ENCODE measurements at regions not wholly inside any gene's neighbourhood (a gene's known extent, or its start where the extent isn't known, plus 50 kb on each side); places are given as distances from the start of the nearest gene placed in this dataset.
"Not testable (repeated sequence)": the region's sequence is repeated elsewhere in the genome, so short reads cannot be mapped to it uniquely, and the experiment has no call there.

DNA sequence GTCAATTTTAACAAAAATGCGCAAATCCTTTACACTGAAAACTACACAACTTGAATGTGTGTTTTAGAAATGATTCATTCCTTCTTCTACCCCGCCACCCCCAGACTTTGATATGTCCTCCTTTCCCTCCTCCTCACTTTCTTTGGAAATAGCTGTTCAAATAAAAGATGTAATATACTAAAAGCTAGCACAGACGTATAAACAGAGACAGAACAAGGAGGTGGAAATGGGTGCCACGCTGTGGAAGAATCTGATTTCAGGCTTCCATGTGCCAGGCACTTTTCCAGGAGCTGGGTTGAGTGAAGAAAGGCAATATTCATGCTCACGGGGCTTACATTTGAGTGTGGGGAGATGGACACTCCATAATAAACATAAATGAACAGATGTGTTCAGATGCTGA, 246.6 kb downstream of the ZNF92 start:
- DNase-seq (ENCODE audit: low read depth in 2 of 2) = not testable (repeated sequence)

DNA sequence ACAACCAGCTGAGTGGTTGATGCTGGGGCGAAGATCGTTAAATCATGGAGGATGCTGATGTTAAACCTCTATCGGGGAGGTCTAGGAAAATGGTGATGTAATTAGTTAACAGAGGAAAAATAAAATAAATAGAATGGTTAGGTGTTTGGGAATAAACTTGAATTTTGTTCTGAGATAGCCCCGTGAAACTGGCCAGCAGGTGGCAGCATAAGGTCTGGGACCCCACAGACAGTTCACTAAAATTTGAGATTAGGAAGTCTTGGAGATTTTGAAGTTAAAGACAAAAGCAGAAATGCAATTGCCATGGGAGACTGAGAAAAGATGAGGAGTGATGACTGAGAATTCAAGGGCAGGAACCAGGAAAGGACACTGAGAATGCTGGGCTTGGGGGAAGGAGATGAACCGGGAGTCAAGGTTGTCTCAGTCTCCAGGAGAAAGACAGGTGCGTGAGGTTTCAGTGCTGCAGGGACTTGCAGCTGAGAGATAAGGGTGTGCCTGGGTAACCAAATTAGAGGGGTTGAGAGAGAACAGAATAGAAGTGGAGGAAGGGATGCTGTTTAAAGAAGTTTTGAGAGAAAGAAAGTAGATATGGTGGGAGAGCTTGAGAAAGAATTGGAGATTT, 248.0 kb downstream of the ZNF92 start:
- DNase-seq (ENCODE audit: low read depth in 2 of 2) = not testable (repeated sequence)

DNA sequence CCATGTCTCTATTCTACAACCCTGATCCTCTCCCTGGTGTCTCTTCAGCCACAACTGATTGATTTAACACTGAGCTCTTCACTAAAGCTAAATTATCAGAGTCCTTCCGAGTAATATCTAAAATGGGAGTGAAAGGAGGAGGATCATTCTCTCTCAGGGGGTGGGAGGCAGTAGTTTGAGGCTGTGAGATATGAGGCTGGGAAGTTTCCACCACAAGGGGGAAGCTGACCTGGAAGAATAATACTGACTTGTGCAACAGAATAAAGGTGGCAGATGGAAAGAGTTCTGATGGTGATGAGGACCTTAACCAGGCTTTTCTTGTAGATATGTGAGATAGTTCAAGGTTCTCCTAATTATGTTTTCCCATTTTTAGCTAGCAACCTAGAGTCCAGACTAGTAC, 241.6 kb upstream of the VKORC1L1 start:
- DNase-seq (ENCODE audit: low read depth in 2 of 2) = not testable (repeated sequence)

DNA sequence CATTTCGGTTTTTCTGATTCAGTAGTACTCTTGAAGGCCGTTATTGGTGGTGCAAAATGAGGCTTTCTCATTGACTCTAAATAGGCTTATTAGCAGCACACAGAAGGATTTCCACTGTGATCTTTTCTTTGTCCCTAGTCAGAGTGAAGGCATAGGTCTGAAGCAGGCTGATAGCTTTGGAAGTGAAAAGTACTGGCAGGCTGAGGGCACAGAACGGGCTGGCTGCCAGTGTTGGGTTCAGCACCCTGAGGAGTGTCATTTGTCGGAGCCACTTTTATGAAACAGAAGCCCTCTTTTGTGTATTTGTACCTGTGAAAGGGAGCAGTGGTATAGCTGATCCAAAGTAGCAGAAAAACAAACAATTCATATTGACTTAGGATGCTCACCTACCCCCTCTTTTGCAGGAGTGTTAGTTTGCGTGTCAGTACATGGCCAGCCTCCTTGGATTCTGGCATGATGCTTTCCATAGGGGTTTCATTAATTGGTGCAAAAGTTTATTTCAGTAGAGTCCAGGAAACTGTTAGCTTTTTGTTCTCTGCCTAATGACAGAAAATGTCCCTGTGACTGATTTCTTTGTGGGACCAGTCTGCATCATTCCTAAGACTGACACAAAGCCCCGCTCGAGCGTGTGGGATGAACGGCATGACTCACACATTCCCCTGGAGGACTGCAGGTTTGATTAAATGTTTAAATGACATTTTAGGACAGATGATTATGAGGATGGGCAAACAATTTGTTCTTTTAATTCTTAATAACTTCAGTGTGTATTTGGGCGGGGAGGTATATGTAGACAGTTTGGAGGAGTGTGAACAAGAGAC, 239.1 kb upstream of the VKORC1L1 start:
- not testable (repeated sequence) for DNase-seq (ENCODE audit: low read depth in 2 of 2)

DNA sequence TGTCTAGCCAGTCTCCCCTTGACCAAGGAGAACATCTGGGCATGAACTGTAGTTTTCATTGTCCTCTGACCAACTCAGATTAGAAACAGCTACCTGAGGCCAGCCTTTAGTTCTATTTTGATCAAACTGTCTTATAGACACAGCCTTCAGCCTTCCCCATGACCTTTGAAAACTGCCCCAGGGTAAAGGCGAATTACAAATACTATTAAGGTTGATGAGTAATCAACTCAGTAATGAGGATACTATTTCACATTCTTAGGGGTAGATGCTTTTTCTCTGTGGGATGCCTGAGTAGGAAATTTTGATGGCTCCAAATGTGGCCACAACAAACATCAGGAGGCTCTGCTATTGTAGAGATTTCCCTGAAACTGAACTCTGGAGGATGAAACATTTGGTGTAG, 234.0 kb upstream of the VKORC1L1 start:
- not testable (repeated sequence) for DNase-seq (ENCODE audit: low read depth in 2 of 2)

DNA sequence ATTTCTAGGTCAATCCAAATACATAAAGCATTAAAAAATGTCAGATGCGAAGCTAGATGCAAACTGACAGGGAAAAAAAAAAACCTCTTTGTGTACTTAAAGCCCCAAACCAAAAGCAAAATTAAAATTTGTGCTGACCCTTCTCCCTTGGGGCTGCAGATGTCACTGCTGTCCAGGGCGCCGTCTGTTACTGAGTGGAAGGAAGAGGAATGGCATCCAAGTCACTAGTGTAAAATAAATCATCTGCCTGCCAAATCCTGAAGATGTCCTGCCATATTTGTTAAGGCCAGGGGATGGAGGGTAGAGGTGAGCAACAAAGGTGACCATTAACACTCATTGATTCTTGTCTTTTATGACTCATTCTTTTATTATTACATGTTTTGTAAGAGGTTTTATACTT, 233.2 kb upstream of the VKORC1L1 start:
- DNase-seq (ENCODE audit: low read depth in 2 of 2) = not testable (repeated sequence)

DNA sequence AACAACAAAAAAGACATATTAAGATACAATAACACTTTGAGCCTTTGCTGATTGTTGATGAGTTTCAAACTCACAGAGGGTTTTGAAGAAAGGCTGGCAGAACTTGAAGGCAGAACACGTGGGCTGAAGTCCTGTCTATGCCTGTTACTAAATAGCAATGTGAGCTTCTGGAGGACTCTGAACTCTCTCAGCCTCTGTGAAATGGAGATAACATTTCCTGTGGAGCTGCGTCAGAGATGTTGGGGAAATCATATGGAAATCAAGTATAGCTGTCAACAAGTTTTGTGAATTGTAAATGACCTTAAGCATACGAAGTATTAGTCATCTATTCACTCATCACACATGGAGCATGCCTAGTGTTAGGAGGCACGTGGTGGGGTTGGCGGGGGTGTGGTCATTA, 229.4 kb upstream of the VKORC1L1 start:
- DNase-seq (ENCODE audit: low read depth in 2 of 2) = not testable (repeated sequence)

DNA sequence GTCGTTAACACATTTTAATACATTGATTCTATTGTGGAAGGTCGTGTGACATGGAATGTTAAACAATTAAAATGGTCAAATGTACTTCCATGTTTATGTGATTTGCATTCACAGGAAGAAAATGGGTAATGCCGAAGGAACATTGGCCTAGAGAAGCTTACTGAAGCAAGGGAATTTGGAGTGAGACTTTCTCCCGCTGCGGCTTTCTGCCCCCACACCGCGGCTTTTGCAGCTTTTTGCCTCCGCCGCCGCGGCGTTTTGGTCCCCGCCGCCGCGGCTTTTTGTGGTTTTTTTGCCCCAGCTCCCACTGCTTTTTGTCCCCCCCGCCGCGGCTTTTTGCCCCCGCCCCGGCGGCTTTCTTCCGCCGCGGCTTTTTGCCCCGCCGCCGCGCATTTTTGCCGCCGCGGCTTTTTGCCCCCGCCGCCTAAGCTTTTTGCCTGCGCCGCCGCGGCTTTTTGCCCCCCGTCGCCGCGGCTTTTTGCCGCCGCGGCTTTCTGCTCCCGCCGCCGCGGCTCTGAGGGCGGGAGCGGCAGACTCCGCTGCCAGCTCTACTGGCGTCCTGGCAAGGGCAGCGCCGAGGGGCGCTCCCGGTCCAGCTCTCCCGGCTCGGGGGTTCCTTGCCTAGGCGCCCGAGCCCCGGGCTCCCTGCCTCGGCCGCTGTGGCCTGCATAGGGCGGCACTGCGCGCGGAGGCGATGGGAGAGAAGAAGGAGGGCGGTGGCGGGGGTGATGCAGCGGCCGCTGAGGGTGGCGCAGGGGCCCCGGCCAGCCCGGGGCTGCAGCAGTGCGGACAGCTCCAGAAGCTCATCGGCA, 225.5 kb upstream of the VKORC1L1 start:
- not testable (repeated sequence) for DNase-seq (ENCODE audit: low read depth in 2 of 2)

DNA sequence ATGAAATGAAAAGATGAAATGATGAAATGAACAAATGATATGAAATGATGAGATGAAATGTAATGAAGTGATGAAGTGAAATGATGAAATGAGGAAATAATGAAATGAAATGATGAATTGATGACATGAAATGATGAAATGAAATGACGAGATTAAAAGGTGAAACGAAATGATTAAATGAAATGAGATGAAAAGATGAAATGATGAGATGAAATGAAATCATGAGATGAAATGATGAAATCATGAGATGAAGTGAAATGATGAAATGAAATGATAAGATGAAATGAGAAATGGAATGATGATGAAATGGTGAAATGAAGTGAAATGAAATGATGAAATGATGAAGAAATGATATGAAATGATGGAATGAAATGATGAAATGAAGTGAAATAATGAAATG, 221.7 kb upstream of the VKORC1L1 start:
- not testable (repeated sequence) for DNase-seq (ENCODE audit: low read depth in 2 of 2)

DNA sequence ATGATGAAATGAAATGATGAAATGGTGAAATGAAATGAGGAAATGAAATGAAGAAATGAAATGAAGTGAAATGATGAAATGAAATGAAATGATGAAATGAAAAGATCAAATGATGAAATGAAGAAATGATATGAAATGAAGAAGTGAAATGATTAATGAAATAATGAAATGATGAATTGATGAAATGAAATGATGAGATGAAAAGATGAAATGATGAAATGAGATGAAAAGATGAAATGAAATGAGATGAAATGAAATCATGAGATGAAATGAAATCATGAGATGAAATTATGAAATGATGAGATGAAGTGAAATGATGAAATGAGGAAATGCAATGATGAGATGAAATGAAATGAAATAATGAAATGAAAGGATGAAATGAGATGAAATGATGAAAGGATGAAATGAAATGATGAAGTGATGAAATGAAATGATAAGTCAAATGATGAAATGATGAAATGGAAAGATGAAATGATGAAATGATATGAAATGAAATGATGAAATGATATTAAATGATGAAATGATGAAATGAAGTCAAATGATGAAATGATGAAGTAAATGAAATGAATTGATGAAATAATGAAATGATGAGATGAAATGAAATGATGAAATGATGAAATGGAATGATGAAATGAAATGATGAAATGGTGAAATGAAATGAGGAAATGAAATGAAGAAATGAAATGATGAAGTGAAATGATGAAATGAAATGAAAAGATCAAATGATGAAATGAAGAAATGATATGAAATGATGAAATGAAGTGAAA, 220.9 kb upstream of the VKORC1L1 start:
- not testable (repeated sequence) for DNase-seq (ENCODE audit: low read depth in 2 of 2)

DNA sequence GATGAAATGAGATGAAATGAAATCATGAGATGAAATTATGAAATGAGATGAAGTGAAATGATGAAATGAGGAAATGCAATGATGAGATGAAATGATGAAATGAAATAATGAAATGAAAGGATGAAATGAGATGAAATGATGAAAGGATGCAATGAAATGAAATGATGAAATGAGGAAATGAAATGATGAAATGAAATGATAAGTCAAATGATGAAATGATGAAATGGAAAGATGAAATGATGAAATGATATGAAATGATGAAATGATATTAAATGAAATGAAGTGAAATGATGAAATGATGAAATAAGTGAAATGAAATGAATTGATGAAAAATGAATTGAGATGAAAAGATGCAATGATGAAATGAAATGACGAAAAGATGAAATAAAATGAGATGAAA, 220.2 kb upstream of the VKORC1L1 start:
- not testable (repeated sequence) for DNase-seq (ENCODE audit: low read depth in 2 of 2)

DNA sequence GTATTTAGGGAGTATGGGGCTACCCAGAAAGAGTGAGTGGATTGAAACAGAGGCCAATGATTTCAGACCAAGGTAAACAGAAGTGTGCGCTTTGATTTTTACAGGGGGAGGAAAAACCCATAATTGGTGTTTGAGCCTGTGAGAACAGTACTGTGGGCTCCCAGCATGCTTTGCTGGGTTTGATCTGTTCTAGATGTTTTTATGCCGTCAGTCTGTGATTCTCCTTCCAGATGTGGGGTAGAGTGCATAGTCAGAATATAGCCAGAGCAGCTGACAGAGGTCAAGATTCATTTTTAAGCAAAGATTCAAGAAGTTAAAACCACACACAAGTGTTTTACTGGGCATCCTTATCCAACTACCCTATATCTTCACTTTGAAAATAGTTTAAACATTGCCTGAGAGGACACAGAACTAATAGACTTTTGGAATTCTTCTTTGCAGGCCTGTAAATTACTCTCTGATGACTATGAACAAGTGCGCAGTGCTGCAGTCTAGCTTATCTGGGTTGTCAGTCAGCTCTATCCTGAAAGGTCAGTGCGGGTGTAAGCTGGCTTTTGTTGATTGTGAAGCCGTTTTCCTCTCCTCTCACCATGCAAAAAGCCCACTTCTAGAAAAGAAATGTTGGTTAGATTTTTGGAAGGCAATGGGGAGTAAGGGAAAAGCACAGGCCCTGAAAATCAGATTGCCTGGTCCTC, 216.2 kb upstream of the VKORC1L1 start:
- DNase-seq (ENCODE audit: low read depth in 2 of 2) = not testable (repeated sequence)

DNA sequence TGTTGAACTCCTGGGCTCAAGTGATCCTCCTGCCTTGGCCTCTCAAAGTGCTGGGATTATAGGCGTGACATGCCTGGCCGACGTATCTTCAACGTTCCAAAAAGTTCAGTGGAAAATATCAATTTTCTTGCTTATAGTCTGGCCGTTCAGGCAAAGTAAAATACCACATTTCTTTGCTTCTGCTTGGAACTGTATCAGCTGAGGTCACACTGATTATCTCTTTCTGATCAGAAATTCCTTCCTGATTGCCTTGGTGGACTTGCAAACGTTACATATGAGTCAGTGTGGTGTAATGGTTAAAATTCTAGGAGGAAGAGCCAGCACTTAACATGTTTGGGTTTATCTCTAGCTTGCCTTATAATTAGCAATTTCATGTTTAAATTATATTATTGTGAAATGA, 189.5 kb upstream of the VKORC1L1 start:
- DNase-seq (ENCODE audit: low read depth in 2 of 2) = not testable (repeated sequence)

DNA sequence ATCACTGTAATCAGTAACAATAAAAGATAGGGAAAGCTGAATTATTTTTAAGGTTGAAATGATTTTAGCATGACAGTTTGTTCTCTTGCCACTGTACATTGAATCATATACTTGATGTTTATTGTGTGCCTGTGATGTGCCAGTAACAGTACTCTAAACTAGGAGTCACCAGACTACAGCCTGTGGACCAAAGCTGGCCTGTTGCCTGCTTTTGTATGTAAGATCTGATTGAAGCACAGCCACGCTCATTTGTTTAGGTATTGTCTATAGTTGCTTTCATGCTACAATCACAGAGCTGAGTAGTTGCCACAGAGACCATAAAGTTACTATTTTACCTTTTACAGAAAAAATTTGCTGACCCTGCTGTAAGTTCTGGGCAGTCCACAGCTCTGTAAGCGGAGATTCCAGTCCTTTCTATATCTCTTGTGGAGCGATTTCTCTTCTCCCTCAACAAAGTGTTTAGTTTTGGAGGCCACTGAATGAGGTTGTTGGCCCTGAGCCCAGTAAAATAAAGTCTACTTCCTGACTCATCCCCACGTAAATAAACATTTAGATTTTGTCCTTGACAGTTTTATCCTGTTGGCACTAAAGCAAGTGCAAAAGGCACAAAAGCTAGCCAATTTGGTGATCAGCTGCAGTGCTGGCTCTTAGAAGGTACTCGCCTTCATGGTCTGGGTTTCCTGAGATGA, 173.7 kb upstream of the VKORC1L1 start:
- not testable (repeated sequence) for DNase-seq (ENCODE audit: low read depth in 2 of 2)

DNA sequence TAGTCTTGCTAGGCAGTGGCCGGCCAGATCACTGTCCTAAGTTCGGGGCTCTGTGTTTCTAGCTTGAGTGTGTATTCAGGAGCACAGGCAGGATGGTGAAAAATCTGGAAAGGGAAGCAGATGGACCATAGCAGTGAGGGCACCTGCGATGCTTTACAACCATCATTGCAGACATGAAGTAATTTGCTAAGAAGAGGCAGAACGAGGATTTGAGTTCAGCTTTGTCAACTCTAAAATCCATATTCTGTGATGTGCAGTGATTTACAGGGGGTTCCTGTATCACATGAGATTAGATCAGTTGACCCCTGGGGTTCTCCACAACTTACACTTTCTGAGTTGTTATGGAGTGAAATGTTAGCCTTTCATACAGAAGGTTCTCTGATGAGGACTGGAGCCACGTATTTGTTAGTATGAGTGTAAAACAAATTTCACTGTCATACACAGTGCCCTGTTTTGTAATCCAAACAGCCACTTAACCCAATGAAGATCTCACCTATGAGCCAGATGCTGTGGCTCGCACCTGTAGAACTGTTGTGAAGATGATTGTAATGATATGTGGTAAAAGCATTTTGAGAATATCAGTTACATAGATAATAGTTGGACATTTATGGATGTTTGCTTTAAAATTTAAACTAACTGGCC, 173.0 kb upstream of the VKORC1L1 start:
- DNase-seq (ENCODE audit: low read depth in 2 of 2) = not testable (repeated sequence)

DNA sequence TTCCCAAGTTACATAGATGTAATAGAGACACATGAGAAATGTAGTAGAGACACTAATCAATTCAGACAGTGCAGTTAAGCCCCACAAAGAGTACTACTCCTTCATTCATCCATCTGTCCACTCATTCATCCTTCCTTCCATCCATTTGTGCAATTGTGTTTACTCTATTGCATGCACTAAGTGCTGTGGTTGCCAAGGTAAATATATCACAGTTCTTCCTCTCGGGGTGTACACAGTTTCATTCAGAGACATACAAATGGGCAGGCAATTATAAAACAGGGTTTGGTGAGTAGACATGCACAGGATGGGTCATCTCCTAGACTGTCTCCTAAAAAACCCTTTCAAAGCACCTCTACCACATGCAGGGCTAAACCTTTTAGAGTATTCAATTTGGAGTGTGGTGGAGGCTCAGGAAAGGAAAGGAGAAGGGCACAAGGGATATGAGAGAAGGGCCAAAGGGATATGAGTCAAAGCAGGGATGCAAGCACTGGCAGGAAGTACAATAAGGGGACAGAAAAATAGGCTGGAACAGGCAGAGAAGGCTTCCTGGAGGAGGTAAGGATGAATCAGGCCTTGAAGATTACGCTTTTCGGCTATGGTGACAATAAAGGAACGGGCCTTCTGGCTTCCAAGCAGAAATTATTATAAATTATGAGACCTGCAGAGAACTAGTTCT, 153.6 kb upstream of the VKORC1L1 start:
- DNase-seq (ENCODE audit: low read depth in 2 of 2) = not testable (repeated sequence)

DNA sequence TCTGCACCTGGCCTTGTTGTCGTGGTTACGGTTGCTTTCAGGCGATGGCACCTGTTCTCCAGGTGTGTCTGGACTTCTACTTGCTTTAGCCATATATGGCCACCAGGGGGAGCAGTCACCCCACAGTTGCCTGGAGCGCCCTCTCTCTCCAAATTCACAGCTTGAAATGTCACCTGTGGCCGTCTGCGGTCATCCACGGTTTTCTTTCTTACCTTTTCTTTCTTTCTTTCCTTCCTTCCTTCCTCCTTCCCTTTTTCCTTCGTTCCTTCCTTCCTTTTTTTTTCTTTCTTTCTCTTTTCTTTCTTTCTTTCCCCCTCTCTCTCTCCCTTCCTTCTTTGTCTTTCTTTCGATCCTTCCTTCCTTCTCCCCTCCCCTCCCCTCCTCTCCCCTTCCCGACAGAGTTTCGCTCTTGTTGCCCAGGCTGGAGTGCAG, 150.5 kb upstream of the VKORC1L1 start:
- no peak for DNase-seq (ENCODE audit: low read depth in 2 of 2)

DNA sequence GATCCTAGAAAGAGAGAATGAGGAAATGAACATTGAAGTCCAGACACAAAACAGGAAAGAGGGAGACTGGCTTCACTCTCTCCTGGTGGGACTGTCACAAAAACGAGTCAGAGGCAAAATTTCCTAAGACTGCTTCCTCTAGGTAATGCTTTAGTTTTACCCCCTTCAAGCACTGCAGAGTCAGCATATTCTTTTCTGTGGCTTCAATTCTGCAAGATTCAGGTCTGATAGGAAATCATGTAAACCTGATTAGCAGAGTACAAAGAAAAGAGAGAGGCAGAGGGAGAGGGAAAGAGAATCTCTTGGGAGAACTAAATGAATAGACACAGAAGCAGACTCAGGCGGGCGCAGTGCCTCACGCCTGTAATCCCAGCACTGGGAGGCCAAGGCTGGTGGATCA, 145.7 kb upstream of the VKORC1L1 start:
- DNase-seq (ENCODE audit: low read depth in 2 of 2) = not testable (repeated sequence)

DNA sequence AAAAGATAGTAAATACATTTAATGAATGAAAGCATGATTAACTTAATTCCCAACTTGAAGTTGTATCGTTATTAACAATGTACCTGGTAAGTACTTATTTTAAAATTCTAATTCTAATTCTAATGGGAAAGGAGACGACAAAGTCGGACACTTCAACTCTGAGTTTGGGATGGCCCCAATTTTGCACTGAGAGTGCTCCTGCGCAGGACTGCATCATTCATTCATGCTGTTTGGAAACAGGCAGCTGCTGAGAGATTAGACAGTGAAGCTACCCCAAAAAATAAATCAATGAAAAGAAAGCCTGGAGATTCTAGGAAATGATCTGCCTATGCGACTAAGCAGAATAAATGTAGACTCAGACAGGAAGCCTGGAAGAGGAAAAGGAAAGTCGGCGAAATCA, 141.7 kb upstream of the VKORC1L1 start:
- DNase-seq (ENCODE audit: low read depth in 2 of 2) = no peak
